ENCODE measurements at regions not wholly inside any gene's neighbourhood (a gene's known extent, or its start where the extent isn't known, plus 50 kb on each side); places are given as distances from the start of the nearest gene placed in this dataset.

DNA sequence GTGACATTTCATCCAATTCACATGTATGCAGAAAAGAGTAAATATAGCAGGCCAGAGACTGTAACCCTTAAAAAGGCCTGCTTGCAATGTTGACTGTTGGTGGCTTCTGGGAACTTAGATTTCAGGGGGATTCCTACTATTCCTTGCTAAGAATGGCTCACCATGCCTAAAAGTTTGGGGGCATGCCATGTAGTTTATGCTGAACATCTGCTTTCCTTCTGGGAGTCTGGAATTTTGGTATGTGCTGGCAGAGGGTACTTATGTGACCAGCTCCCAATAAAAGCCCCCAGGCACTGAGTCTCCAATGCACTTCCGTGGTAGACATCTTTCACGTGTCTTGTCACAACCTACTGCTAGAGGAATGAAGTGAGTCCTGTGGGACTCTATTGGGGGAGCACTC lies 88.4 kb upstream of the PCDH8 start:
- Histone ChIP-seq H3K36me3 (no peaks in the 10 kb centered on the region), H3K27ac (no peak overlapping the region), H3K4me3 (no peak overlapping the region), H3K9ac (ENCODE audit: low read depth in 2 of 2, low read length in 2 of 2) (no peak overlapping the region), H3K27me3 (no peaks in the 10 kb centered on the region), H3K4me1 (no peaks in the 10 kb centered on the region), H3K9me3 (no peaks in the 10 kb centered on the region)
- intact Hi-C loops (cut with DNase I): no loop called here
- DNase-seq: no peak
- TF ChIP-seq, protein P1, sequence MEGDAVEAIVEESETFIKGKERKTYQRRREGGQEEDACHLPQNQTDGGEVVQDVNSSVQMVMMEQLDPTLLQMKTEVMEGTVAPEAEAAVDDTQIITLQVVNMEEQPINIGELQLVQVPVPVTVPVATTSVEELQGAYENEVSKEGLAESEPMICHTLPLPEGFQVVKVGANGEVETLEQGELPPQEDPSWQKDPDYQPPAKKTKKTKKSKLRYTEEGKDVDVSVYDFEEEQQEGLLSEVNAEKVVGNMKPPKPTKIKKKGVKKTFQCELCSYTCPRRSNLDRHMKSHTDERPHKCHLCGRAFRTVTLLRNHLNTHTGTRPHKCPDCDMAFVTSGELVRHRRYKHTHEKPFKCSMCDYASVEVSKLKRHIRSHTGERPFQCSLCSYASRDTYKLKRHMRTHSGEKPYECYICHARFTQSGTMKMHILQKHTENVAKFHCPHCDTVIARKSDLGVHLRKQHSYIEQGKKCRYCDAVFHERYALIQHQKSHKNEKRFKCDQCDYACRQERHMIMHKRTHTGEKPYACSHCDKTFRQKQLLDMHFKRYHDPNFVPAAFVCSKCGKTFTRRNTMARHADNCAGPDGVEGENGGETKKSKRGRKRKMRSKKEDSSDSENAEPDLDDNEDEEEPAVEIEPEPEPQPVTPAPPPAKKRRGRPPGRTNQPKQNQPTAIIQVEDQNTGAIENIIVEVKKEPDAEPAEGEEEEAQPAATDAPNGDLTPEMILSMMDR (IDR thresholded peaks at IDR 0.05): no peak

DNA sequence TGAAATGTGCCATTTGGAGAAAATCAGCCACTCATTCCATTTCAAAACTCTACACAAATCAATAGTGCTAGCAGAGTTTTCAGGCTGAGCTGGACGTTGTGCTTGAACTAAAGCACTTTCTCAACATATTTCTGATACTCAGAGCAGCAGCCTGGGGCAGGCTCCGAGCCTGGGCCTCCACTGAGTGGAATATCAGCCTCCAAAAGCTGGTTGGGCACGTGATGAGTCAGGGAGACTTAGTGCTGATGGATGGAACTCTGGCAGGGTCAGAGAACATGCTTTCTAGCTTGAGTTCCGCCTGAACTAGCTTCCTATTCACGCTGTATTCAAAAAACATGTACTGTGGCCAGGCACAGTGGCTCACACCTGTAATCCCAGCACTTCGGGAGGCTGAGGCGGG lies 85.8 kb upstream of the PCDH8 start:
- Histone ChIP-seq H3K27me3 (no peaks in the 10 kb centered on the region), H3K4me3 (no peak overlapping the region), H3K27ac (no peak overlapping the region), H3K9ac (ENCODE audit: low read depth in 2 of 2, low read length in 2 of 2) (no peak overlapping the region), H3K4me1 (no peaks in the 10 kb centered on the region), H3K36me3 (no peaks in the 10 kb centered on the region), H3K9me3 (no peaks in the 10 kb centered on the region)
- TF ChIP-seq, protein P1 (IDR thresholded peaks at IDR 0.05): no peak
- intact Hi-C loops (cut with DNase I): no loop called here
- no peak for DNase-seq

DNA sequence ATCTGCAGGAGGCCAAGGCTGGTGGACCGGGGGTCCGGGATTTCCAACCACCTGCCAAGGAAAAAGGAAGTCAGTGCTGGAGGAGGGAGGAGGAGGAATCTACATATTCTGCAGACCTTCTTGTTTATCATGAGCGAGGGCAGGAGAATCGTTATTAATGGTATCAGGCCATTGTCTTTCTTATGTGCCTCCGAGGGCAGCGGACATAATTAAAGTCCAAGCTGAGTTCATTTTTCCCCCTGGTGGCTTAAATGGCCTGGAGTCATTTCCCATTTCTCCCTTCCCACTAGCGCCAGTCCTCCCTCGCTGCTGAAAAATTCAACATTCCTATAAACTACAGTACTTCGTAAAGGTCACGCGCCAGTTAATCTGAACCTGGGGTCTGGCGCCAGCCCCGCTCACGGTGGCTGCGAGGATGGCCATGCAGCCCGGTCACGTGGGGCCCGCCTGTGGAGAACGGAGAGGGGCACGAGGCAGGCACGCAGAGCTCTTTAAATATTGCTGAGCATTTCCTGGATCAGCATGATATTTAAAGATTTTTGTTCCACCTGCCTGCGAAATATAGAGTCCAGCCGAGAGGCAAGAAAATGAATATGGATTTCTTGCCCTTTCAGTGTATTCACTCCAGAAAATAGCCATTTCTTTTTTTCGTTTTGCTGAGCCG lies 85.2 kb upstream of the PCDH8 start:
- no peak overlapping the region for H3K4me3 ChIP-seq
- H3K9me3 ChIP-seq: no peaks in the 10 kb centered on the region
- no peak for DNase-seq
- TF ChIP-seq, protein P1 (IDR thresholded peaks at IDR 0.05): no peak
- H3K36me3 ChIP-seq: no peaks in the 10 kb centered on the region
- intact Hi-C loops (cut with DNase I): no loop called here
- no peak overlapping the region for H3K27ac ChIP-seq
- H3K27me3 ChIP-seq: no peaks in the 10 kb centered on the region
- H3K9ac ChIP-seq (ENCODE audit: low read depth in 2 of 2, low read length in 2 of 2): no peak overlapping the region
- H3K4me1 ChIP-seq: no peaks in the 10 kb centered on the region

DNA sequence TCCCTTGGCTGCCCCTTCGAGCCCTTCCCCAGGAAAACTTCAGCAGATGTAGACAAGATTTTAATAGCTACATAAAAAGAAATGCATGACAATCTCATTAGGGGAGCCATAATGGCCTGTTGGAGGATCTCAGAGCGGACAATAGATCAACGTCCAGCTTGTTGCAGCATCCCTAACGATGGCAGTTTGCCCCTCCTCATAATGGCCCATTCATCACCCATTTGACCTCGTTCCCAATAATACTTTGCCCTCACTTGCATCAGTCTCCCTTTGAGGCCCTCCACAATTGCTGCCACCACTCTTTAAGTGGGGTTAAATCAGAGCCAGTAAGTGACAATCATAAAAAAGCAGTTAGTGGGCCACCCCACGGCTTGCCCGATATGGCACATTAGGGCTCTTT lies 84.7 kb upstream of the PCDH8 start:
- H3K27me3 ChIP-seq: no peaks in the 10 kb centered on the region
- H3K36me3 ChIP-seq: no peaks in the 10 kb centered on the region
- H3K9me3 ChIP-seq: no peaks in the 10 kb centered on the region
- no peak overlapping the region for H3K9ac ChIP-seq (ENCODE audit: low read depth in 2 of 2, low read length in 2 of 2)
- intact Hi-C loops (cut with DNase I): no loop called here
- H3K4me3 ChIP-seq: no peak overlapping the region
- H3K27ac ChIP-seq: no peak overlapping the region
- DNase-seq: no peak
- TF ChIP-seq, protein P1 (IDR thresholded peaks at IDR 0.05): no peak
- H3K4me1 ChIP-seq: no peaks in the 10 kb centered on the region

DNA sequence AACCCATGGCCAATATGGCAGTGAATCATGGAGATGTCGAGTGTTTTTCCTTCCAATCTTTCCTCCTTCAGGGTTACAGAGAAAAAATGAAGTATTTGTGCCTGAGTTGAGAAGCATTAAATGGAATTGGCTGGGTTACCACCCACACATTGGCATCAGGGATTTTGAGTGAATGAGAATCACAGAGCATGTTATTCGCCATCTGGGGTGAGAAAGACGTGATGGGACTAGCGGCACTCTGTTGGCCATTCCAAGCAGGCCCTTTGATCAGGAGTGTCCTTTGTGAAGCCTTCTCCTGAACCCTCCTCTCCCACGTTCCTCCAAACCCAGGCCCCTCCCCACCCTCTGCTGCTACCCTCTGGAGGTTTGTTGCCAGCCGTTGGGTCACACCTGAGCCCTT lies 84.2 kb upstream of the PCDH8 start:
- no peaks in the 10 kb centered on the region for H3K27me3 ChIP-seq
- TF ChIP-seq, protein P1 (IDR thresholded peaks at IDR 0.05): no peak
- H3K9me3 ChIP-seq: no peaks in the 10 kb centered on the region
- DNase-seq: no peak
- no peak overlapping the region for H3K9ac ChIP-seq (ENCODE audit: low read depth in 2 of 2, low read length in 2 of 2)
- H3K27ac ChIP-seq: no peak overlapping the region
- no peaks in the 10 kb centered on the region for H3K4me1 ChIP-seq
- intact Hi-C loops (cut with DNase I): no loop called here
- H3K36me3 ChIP-seq: no peaks in the 10 kb centered on the region
- H3K4me3 ChIP-seq: no peak overlapping the region
